Suprapubic skin (tissue), 4 donors: ENCODE measurements at regions not wholly inside any gene's neighbourhood (a gene's known extent, or its start where the extent isn't known, plus 50 kb on each side); places are given as distances from the start of the nearest gene placed in this dataset.
A peak's percentile ranks its signal among the peaks of the same experiment; 100 is the strongest.

ENCODE experiments used
- DNase-seq, 2 donors: peaks; one replicate each; pipeline ENCODE4 v3.0.0-alpha.2; 2019; ENCODE audit warnings: low spot score in 2 of 2
- H3K27ac ChIP-seq: fragments of 200-600 bp; sonication (generic); one replicate; pipeline ENCODE4 v1.5.1; 2019
- H3K27me3 ChIP-seq: fragments of 200-600 bp; sonication (generic); one replicate; pipeline ENCODE4 v1.5.1; 2019
- H3K36me3 ChIP-seq: fragments of 200-600 bp; sonication (generic); one replicate; pipeline ENCODE4 v1.5.1; 2019
- H3K4me1 ChIP-seq: fragments of 200-600 bp; sonication (generic); one replicate; pipeline ENCODE4 v1.5.1; 2019
- H3K4me3 ChIP-seq: fragments of 200-600 bp; sonication (generic); one replicate; pipeline ENCODE4 v1.5.1; 2019; ENCODE audit warnings: mild to moderate bottlenecking
- H3K9me3 ChIP-seq: fragments of 200-600 bp; sonication (generic); one replicate; pipeline ENCODE4 v1.5.1; 2019
- EP300 ChIP-seq: sonication (generic); formaldehyde crosslinking; IDR thresholded peaks from one replicate; pipeline ENCODE4 v1.6.1; 2017; ENCODE audit warnings: antibody characterized with exemption
- POLR2A ChIP-seq, 2 donors: fragments of 450-650 bp; IDR thresholded peaks; one replicate each; pipeline ENCODE4 v1.6.1; 2017; ENCODE audit warnings: antibody characterized with exemption in 2 of 2, mild to moderate bottlenecking in 2 of 2, moderate library complexity in 2 of 2
- POLR2AphosphoS5 ChIP-seq, 3 donors: sonication (generic); formaldehyde crosslinking; IDR thresholded peaks; one replicate each; pipeline ENCODE4 v1.6.1; 2017; ENCODE audit warnings: antibody characterized with exemption in 3 of 3
- WGBS: methylation state at CpG from one replicate; pipeline ENCODE4 v1.1.5; 2018; 5-methylcytosine and 5-hydroxymethylcytosine counted together
- TF ChIP-seq, protein P1 (sequence below), 2 donors: fragments of 200-600 bp in 1 of 2; fragments of 450-650 bp in 1 of 2; sonication (generic) in 1 of 2; IDR thresholded peaks; one replicate each; pipeline ENCODE4 v1.5.1; 2016 to 2019; ENCODE audit warnings: antibody characterized with exemption in 2 of 2, mild to moderate bottlenecking in 1 of 2, moderate library complexity in 1 of 2

GRCh38 chr10:123574109-123574698 is 92.0 kb upstream of the GPR26 start:
- H3K27ac ChIP-seq: no peak overlapping the region
- WGBS: 69% methylated on average over 5 of the region's 7 CpGs
- DNase-seq: peak in 1 of 2 donors; percentile 49
- H3K4me1 ChIP-seq: no peaks in the 10 kb centered on the region
- peaks cover 50% of the 10 kb centered on the region for H3K27me3 ChIP-seq
- H3K4me3 ChIP-seq: no peak overlapping the region
- H3K9me3 ChIP-seq: no peaks in the 10 kb centered on the region
- H3K36me3 ChIP-seq: no peaks in the 10 kb centered on the region
- TF ChIP-seq EP300 (no peak), POLR2AphosphoS5 (IDR thresholded peaks at IDR 0.05) (no peak), POLR2A (IDR thresholded peaks at IDR 0.05) (no peak)
- TF ChIP-seq, protein P1, sequence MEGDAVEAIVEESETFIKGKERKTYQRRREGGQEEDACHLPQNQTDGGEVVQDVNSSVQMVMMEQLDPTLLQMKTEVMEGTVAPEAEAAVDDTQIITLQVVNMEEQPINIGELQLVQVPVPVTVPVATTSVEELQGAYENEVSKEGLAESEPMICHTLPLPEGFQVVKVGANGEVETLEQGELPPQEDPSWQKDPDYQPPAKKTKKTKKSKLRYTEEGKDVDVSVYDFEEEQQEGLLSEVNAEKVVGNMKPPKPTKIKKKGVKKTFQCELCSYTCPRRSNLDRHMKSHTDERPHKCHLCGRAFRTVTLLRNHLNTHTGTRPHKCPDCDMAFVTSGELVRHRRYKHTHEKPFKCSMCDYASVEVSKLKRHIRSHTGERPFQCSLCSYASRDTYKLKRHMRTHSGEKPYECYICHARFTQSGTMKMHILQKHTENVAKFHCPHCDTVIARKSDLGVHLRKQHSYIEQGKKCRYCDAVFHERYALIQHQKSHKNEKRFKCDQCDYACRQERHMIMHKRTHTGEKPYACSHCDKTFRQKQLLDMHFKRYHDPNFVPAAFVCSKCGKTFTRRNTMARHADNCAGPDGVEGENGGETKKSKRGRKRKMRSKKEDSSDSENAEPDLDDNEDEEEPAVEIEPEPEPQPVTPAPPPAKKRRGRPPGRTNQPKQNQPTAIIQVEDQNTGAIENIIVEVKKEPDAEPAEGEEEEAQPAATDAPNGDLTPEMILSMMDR (IDR thresholded peaks at IDR 0.05): no peak

- 46% methylated on average over 6 of the region's 6 CpGs for WGBS
- no peaks in the 10 kb centered on the region for H3K36me3 ChIP-seq
- no peak overlapping the region for H3K27ac ChIP-seq
- no peaks in the 10 kb centered on the region for H3K4me1 ChIP-seq
- no peaks in the 10 kb centered on the region for H3K9me3 ChIP-seq
- H3K27me3 ChIP-seq: peaks cover 50% of the 10 kb centered on the region
- no peak overlapping the region for H3K4me3 ChIP-seq
- peak in 1 of 2 donors; percentile 29 for DNase-seq
- TF ChIP-seq, protein P1 (IDR thresholded peaks at IDR 0.05): no peak
- no peak for TF ChIP-seq POLR2A (IDR thresholded peaks at IDR 0.05)
- TF ChIP-seq EP300: no peak
- TF ChIP-seq POLR2AphosphoS5 (IDR thresholded peaks at IDR 0.05): no peak
Observed at GRCh38 chr10:123575105-123575504, 91.0 kb upstream of the GPR26 start.

DNA sequence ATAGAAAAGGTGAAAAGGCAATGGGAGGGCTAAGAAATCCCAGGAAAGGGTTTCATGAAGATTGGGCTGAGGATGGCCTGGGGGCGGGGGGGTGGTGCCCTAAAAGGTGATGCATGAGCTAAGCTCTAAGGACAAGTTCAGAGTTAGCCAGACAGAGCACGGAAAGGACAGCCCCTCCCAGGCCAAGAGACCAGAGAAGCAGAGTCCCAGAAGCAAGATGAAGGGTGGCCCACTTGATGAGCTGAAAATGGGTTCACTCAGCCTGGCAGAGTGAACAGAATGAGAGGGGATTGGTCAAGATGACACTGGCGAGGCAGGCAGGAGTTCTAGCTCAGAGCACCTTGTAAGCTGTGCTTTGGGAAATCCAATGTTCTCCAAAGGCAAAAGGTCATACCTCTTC is 89.4 kb upstream of the GPR26 start:
- WGBS: 84% methylated on average over 3 of the region's 3 CpGs
- no peaks in the 10 kb centered on the region for H3K4me1 ChIP-seq
- peaks cover 48% of the 10 kb centered on the region for H3K27me3 ChIP-seq
- H3K27ac ChIP-seq: no peak overlapping the region
- H3K4me3 ChIP-seq: no peak overlapping the region
- no peaks in the 10 kb centered on the region for H3K36me3 ChIP-seq
- TF ChIP-seq EP300 (no peak), POLR2A (IDR thresholded peaks at IDR 0.05) (no peak), POLR2AphosphoS5 (IDR thresholded peaks at IDR 0.05) (no peak)
- TF ChIP-seq, protein P1 (IDR thresholded peaks at IDR 0.05): no peak
- no peaks in the 10 kb centered on the region for H3K9me3 ChIP-seq
- peak in 1 of 2 donors; percentile 47 for DNase-seq

DNA sequence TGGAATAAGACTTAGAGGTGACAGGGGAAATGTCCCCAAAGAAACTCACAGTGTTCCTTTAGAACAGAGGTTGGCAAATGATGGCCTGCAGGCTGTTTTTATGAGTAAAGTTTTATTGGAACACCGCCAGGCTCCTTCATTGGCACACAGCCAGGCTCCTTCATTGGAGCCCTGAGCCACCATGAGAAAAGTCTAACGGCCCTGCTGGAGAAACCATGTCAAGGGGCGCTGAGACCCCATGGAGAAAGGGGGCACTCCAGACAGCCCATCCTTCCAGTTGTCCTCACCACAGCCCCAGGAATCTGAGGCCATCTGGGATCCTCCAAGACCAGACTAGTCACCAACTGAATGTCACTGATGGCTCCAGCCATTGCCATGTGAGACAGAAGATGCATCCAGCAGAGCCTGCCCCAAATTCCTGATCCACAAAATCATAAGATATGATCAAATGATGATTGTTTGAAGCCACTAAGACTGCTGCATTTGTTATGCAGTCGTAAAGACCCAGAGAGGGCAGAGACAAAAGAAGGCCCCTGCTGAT is 88.2 kb upstream of the GPR26 start:
- 64% methylated on average over 4 of the region's 4 CpGs for WGBS
- H3K4me3 ChIP-seq: no peak overlapping the region
- peaks cover 49% of the 10 kb centered on the region for H3K27me3 ChIP-seq
- no peak overlapping the region for H3K27ac ChIP-seq
- H3K36me3 ChIP-seq: no peaks in the 10 kb centered on the region
- no peaks in the 10 kb centered on the region for H3K9me3 ChIP-seq
- H3K4me1 ChIP-seq: no peaks in the 10 kb centered on the region
- DNase-seq: peak in 1 of 2 donors; percentile 56
- TF ChIP-seq POLR2AphosphoS5 (IDR thresholded peaks at IDR 0.05) (no peak), POLR2A (IDR thresholded peaks at IDR 0.05) (no peak), EP300 (no peak)
- TF ChIP-seq, protein P1 (IDR thresholded peaks at IDR 0.05): no peak

- Histone ChIP-seq H3K36me3 (no peaks in the 10 kb centered on the region), H3K4me3 (no peak overlapping the region), H3K9me3 (no peaks in the 10 kb centered on the region), H3K27ac (no peak overlapping the region), H3K4me1 (peaks cover 6% of the 10 kb centered on the region), H3K27me3 (peaks cover 51% of the 10 kb centered on the region)
- WGBS: 88% methylated on average over 6 of the region's 6 CpGs
- TF ChIP-seq POLR2AphosphoS5 (IDR thresholded peaks at IDR 0.05): no peak
- no peak for TF ChIP-seq EP300
- TF ChIP-seq, protein P1 (IDR thresholded peaks at IDR 0.05): no peak
- no peak for TF ChIP-seq POLR2A (IDR thresholded peaks at IDR 0.05)
- DNase-seq: peak in 1 of 2 donors; percentile 67
Observed at GRCh38 chr10:123578721-123579120, 87.4 kb upstream of the GPR26 start.
